Activated B cell treated with CpG ODN at 0.5 μM for 24 hours (primary cell): ENCODE measurements at regions not wholly inside any gene's neighbourhood (a gene's known extent, or its start where the extent isn't known, plus 50 kb on each side); places are given as distances from the start of the nearest gene placed in this dataset.

ENCODE experiments used
- ATAC-seq: fragments of 200-7000 bp; cut with Tn5 transposase; one replicate; pipeline ENCODE4 v1.10.0; 2021; ENCODE audit warnings: low read depth, mild to moderate bottlenecking, moderate library complexity
- CTCF ChIA-PET: fragments of 350-600 bp; sonication (Branson Sonifier 250); formaldehyde crosslinking; loops from one replicate; lab custom pipeline; 2021; ENCODE audit warnings: antibody characterized with exemption; lab: Charles Lee
- POLR2A ChIA-PET: fragments of 350-600 bp; sonication (Branson Sonifier 250); formaldehyde crosslinking; loops from one replicate; lab custom pipeline; 2021; ENCODE audit warnings: antibody characterized with exemption; lab: Charles Lee
- DNase-seq: peaks from one replicate; pipeline ENCODE4 v3.0.0; 2022
- H3K27ac Mint-ChIP-seq: one replicate; pipeline ENCODE4 v1.8.0; 2020; ENCODE audit warnings: mixed read lengths
- H3K27me3 Mint-ChIP-seq: one replicate; pipeline ENCODE4 v1.8.0; 2021; ENCODE audit warnings: mixed read lengths
- H3K36me3 Mint-ChIP-seq: one replicate; pipeline ENCODE4 v1.8.0; 2021; ENCODE audit warnings: low read depth, mixed read lengths
- H3K4me1 Mint-ChIP-seq: one replicate; pipeline ENCODE4 v1.8.0; 2021; ENCODE audit warnings: mixed read lengths
- H3K4me3 Mint-ChIP-seq: one replicate; pipeline ENCODE4 v1.8.0; 2020; ENCODE audit warnings: mild to moderate bottlenecking, mixed read lengths
- H3K9me3 Mint-ChIP-seq: one replicate; pipeline ENCODE4 v1.8.0; 2020; ENCODE audit warnings: mixed read lengths
- CTCF ChIP-seq: fragments of 200-600 bp; IDR thresholded peaks from one replicate; pipeline ENCODE4 v1.8.0; 2022; ENCODE audit warnings: antibody characterized with exemption, mild to moderate bottlenecking
- intact Hi-C: fragments of 100-400 bp; cut with micrococcal nuclease; formaldehyde crosslinking; loops from one replicate; pipeline ENCODE4 v1.15.1; 2024

GRCh38 chr18:27501671-27502070 is 316.6 kb upstream of the CHST9 start:
- H3K4me1 Mint-ChIP-seq, result no peaks in the 10 kb centered on the region
- no peaks in the 10 kb centered on the region for H3K27me3 Mint-ChIP-seq
- no peak overlapping the region for H3K4me3 Mint-ChIP-seq
- no peaks in the 10 kb centered on the region for H3K36me3 Mint-ChIP-seq
- POLR2A ChIA-PET, result no interaction called here
- TF ChIP-seq CTCF, result no peak
- ATAC-seq (no peak), DNase-seq (no peak)
- peaks cover 10% of the 10 kb centered on the region for H3K9me3 Mint-ChIP-seq
- no peak overlapping the region for H3K27ac Mint-ChIP-seq
- intact Hi-C loops, result no loop called here
- CTCF ChIA-PET, result no interaction called here

- no peak overlapping the region for H3K27ac Mint-ChIP-seq
- no peak for ATAC-seq
- intact Hi-C loops, result no loop called here
- H3K27me3 Mint-ChIP-seq, result no peaks in the 10 kb centered on the region
- no peak for TF ChIP-seq CTCF
- H3K9me3 Mint-ChIP-seq, result peaks cover 7% of the 10 kb centered on the region
- no peak overlapping the region for H3K4me3 Mint-ChIP-seq
- POLR2A ChIA-PET, result no interaction called here
- no peaks in the 10 kb centered on the region for H3K4me1 Mint-ChIP-seq
- no peak for DNase-seq
- H3K36me3 Mint-ChIP-seq, result no peaks in the 10 kb centered on the region
- CTCF ChIA-PET, result no interaction called here
Observed at GRCh38 chr18:27500531-27500930, 315.4 kb upstream of the CHST9 start.

- Mint-ChIP-seq H3K4me1 (no peaks in the 10 kb centered on the region), H3K36me3 (no peaks in the 10 kb centered on the region), H3K27me3 (no peaks in the 10 kb centered on the region), H3K4me3 (no peak overlapping the region), H3K27ac (no peak overlapping the region), H3K9me3 (no peaks in the 10 kb centered on the region)
- TF ChIP-seq CTCF, result no peak
- POLR2A ChIA-PET, result no interaction called here
- intact Hi-C loops, result no loop called here
- CTCF ChIA-PET, result no interaction called here
- no peak for DNase-seq
- no peak for ATAC-seq
Observed at GRCh38 chr18:27497246-27497645, 312.1 kb upstream of the CHST9 start.

GRCh38 chr18:27493182-27493581 is 308.1 kb upstream of the CHST9 start:
- H3K27me3 Mint-ChIP-seq, result no peaks in the 10 kb centered on the region
- ChIA-PET POLR2A (no interaction called here), CTCF (no interaction called here)
- H3K9me3 Mint-ChIP-seq, result peaks cover 3% of the 10 kb centered on the region
- H3K4me3 Mint-ChIP-seq, result no peak overlapping the region
- H3K4me1 Mint-ChIP-seq, result no peaks in the 10 kb centered on the region
- intact Hi-C loops, result no loop called here
- no peak overlapping the region for H3K27ac Mint-ChIP-seq
- ATAC-seq, result no peak
- no peak for DNase-seq
- no peaks in the 10 kb centered on the region for H3K36me3 Mint-ChIP-seq
- TF ChIP-seq CTCF, result no peak

GRCh38 chr18:27491772-27492171 is 306.7 kb upstream of the CHST9 start:
- DNase-seq, result no peak
- no peaks in the 10 kb centered on the region for H3K27me3 Mint-ChIP-seq
- CTCF ChIA-PET, result no interaction called here
- no peaks in the 10 kb centered on the region for H3K36me3 Mint-ChIP-seq
- no peak for TF ChIP-seq CTCF
- no peaks in the 10 kb centered on the region for H3K4me1 Mint-ChIP-seq
- H3K4me3 Mint-ChIP-seq, result no peak overlapping the region
- POLR2A ChIA-PET, result no interaction called here
- peaks cover 3% of the 10 kb centered on the region for H3K9me3 Mint-ChIP-seq
- no peak for ATAC-seq
- H3K27ac Mint-ChIP-seq, result no peak overlapping the region
- intact Hi-C loops, result no loop called here
